Stimulated activated CD8-positive, alpha-beta memory T cell treated with anti-CD3 and anti-CD28 coated beads, Interleukin-12 subunit alpha, Interleukin-12 subunit beta, amount 100 ng/mL, for 1 hour (primary cell): ENCODE measurements at regions not wholly inside any gene's neighbourhood (a gene's known extent, or its start where the extent isn't known, plus 50 kb on each side); places are given as distances from the start of the nearest gene placed in this dataset.

ENCODE experiments used
- DNase-seq: peaks from one replicate; pipeline ENCODE4 v3.0.0-alpha.2; 2020; ENCODE audit warnings: low read depth

- no peak for DNase-seq
Observed at GRCh38 chr1:56222914-56223540, 356.3 kb downstream of the PLPP3 start.

GRCh38 chr1:56220021-56220420 is 359.3 kb downstream of the PLPP3 start:
- DNase-seq: no peak

GRCh38 chr1:56218023-56218422 is 361.3 kb downstream of the PLPP3 start:
- DNase-seq: no peak

DNA sequence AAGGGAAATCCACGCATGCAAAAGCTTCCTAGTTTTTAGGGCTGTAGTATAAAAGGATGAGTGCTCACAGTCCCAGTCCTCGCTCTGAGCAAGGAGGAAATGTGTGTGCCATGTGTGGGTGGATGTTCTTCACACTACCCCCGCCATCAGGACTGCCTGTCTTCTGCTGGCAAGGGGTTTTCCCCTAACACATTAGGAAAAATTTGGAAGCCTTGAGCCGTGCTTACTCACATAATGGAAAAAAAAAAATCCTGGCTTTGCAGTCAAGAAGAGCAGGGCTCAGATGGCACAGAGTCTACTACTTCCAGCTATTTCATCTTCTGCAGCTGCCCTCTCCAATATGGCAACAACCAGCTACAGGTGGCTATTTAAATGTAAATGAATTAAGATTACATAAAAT is 363.1 kb downstream of the PLPP3 start:
- DNase-seq: no peak

DNA sequence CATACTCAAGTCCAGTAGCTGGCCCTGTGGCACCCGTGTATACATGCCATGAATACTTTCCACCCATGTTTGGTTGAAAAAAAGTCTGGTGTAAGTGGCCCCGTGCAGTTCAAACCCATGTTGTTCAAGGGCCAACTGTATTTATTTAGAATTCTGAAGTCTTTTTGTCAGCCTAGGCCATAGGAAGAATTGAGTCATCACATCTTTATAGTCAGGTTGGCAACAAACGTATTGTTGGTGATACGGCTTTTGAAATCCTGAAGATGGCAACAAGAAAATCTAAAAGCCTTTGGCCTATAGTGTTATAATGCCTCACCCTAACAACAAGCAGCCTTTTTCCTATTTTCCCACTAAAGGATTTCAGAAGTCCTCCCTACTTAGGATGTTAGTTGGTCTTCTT is 363.6 kb downstream of the PLPP3 start:
- DNase-seq: no peak

GRCh38 chr1:56215086-56215485 is 364.3 kb downstream of the PLPP3 start:
- no peak for DNase-seq

- DNase-seq: no peak
Observed at GRCh38 chr1:56213068-56213467, 366.3 kb downstream of the PLPP3 start.

DNA sequence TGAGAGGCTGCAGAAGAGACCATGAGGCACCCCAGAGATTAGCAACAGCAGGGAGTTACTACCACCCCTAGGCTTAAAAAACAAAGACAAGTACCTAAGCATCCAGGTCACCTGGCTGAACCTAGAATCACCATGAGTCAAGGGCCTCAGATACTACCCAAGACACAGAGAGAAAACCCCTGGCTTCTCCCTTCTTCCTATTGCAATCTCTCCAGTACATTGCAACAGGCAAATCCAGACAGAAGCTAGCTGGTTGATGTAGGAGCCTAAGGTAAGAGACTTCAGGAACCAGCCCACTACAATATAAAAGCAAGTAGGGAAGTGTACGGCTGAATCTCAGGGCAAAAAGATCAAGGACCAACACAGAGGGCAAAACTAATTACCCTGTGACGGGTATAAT is 367.2 kb downstream of the PLPP3 start:
- DNase-seq: no peak

GRCh38 chr1:56206391-56206790 is 373.0 kb downstream of the PLPP3 start:
- DNase-seq: no peak

DNA sequence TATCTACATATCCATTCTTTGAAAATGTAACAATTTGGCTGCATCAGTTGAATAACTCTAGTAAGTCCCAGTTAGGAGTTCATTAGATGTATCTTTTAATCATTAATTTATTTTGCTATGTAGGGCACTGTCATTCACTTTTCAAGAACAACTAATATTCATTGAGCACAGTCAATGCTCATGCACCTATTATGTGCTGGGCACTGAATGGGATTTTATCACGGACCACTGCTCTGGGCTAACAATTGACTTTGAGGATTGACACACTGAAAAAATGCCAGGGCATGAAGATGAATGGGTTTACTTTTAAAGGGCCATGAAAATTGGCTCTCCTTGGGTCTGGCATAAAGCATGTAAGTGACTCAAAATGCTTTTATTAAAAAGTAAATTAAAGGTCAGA is 375.2 kb downstream of the PLPP3 start:
- DNase-seq: no peak

- no peak for DNase-seq
Observed at GRCh38 chr1:56202796-56203492, 376.4 kb downstream of the PLPP3 start.

DNA sequence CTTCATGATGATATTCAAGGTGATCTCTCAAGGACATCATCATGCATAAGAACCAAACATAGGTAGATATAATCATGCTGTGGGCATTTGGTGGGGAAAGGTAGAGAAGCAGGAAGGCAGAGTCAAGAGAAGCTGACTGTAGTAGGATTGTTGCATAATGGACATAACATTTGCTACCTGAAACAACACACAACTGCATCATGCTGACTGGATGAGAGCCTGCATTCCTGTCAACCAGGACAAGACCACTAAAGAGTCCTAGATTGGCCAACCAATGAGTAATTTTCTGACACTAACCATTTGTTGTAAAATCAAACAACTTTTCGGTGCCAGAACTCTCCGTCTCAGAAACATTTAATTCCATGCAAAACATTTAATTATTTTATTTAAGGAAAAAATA is 377.2 kb downstream of the PLPP3 start:
- no peak for DNase-seq

DNA sequence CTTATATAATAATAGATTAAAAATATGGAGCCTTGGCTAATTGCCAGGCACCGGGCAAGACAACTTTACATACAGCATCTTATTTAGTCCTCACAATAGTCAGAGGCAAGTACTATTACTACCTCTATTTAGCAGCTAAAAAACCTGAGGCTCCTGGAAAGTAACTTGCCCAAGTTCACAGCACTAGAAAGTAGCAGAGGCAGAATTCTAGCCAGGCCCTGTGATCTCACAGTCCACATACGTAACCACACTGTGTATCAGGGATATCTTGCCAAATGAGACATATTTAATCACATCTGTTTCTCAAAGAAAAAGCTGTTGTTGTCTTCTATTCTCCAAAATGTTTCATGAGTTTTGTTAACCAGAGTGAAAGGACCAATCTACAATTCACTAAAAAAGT is 378.5 kb downstream of the PLPP3 start:
- DNase-seq: no peak

DNA sequence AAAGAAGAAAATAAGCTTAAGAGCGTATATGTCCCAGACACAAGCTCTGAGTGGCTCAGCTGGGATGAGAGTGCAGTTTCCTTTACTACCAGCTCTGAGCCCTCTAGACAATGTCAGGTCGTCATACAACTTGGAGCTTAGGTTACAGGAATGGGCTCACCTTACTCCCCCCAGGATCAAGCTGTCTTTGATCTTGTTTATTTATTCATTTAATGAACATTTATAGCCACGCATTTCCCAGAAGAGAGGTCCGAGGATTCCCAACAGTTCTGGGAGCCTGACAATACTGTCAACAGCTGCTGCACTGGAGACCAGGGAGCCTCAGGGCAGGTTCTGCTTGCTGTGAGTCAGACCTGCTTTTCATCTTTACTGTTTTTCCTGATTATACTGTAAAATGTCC is 378.9 kb downstream of the PLPP3 start:
- no peak for DNase-seq

DNA sequence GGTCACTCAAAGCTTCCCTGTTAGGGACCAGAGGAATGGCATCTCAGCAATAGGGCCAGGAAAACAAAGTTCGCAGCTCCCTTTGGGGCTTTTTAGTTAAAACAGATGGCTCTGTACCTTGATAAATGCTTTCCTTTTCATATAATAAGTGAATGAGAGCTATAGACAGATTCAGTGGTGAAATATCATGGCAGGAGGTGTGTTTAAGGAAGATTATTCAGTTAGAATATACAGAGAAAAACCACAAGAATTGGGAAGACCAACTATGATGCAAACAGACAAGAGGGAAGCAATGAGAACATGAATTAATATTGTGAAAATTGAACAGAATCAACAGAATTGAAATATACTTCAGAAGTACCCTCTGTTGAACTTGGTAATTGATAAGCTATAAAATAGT is 379.4 kb downstream of the PLPP3 start:
- no peak for DNase-seq

- no peak for DNase-seq
Observed at GRCh38 chr1:56199061-56199460, 380.3 kb downstream of the PLPP3 start.

GRCh38 chr1:56197946-56198345 is 381.4 kb downstream of the PLPP3 start:
- DNase-seq: no peak

- no peak for DNase-seq
Observed at GRCh38 chr1:56196839-56197238, 382.5 kb downstream of the PLPP3 start.

GRCh38 chr1:56194701-56195300 is 384.6 kb downstream of the PLPP3 start:
- DNase-seq: no peak

GRCh38 chr1:56193656-56194055 is 385.7 kb downstream of the PLPP3 start:
- DNase-seq: no peak

- DNase-seq: no peak
Observed at GRCh38 chr1:56191369-56191768, 388.0 kb downstream of the PLPP3 start.

- DNase-seq: no peak
Observed at GRCh38 chr1:56190806-56191365, 388.5 kb downstream of the PLPP3 start.
